GM20000 (cell line): ENCODE measurements at regions not wholly inside any gene's neighbourhood (a gene's known extent, or its start where the extent isn't known, plus 50 kb on each side); places are given as distances from the start of the nearest gene placed in this dataset.

Experiments used
- DNase-seq: peaks from one replicate; pipeline ENCODE4 v3.0.0; 2012; ENCODE audit warnings: low spot score
- CTCF ChIP-seq: IDR thresholded peaks from 2 replicates; pipeline ENCODE4 v1.5.1; 2012; ENCODE audit warnings: mild to moderate bottlenecking, control low read depth; ENCODE audit errors: extremely low read depth, missing control alignments

GRCh38 chr3:34212656-34213055 lies 414.2 kb downstream of the PDCD6IP start:
- no peak for TF ChIP-seq CTCF
- no peak for DNase-seq

- DNase-seq = no peak
- no peak for TF ChIP-seq CTCF
These were observed 415.0 kb downstream of the PDCD6IP start for GRCh38 chr3:34213478-34213877.

GRCh38 chr3:34216711-34217335 lies 418.4 kb downstream of the PDCD6IP start:
- TF ChIP-seq CTCF = no peak
- DNase-seq = no peak

- no peak for TF ChIP-seq CTCF
These were observed 420.4 kb downstream of the PDCD6IP start for GRCh38 chr3:34218706-34219385.

GRCh38 chr3:34219556-34219955 lies 421.1 kb downstream of the PDCD6IP start:
- no peak for TF ChIP-seq CTCF
- no peak for DNase-seq

More at GRCh38 chr3:34218706-34219385, 420.4 kb downstream of the PDCD6IP start:
- DNase-seq = no peak

- TF ChIP-seq CTCF = no peak
- no peak for DNase-seq
These were observed 427.5 kb downstream of the PDCD6IP start for GRCh38 chr3:34225821-34226366.

- no peak for DNase-seq
- TF ChIP-seq CTCF = no peak
These were observed 431.4 kb downstream of the PDCD6IP start for GRCh38 chr3:34229876-34230275.
